ENCODE measurements at regions not wholly inside any gene's neighbourhood (a gene's known extent, or its start where the extent isn't known, plus 50 kb on each side); places are given as distances from the start of the nearest gene placed in this dataset.

DNA sequence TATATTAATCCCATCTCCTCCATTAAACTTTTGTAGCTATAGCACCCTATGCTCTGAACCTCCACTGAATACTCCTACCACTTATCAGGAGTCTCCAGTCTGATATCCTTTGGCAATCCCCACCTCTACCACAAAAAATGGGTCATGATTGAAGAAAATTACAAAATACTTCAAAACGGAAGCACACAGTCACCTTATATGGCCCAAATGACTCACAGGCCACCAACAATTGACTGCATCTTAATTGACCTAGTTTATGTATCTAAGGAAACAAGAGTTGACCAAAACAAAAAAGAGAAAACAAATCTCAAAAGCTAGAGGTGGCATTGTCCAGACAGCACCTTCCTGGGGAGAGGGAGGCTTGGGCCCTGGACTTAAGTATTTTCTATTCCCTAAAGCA is 120.0 kb upstream of the DIAPH2 start:
- no peak for TF ChIP-seq JUN (IDR thresholded peaks at IDR 0.05; ENCODE audit: low read depth, low read length)
- no peak for TF ChIP-seq BRCA1 (IDR thresholded peaks at IDR 0.05; ENCODE audit: low read depth, low read length)
- no peak for TF ChIP-seq RFX5 (IDR thresholded peaks at IDR 0.05; ENCODE audit: borderline replicate concordance, low read depth, low read length)
- no peak for TF ChIP-seq CTCF (IDR thresholded peaks at IDR 0.05; ENCODE audit: control extremely low read depth in 1 of 3, insufficient read depth in 1 of 3, low read depth in 1 of 3, low read length in 3 of 3)
- TF ChIP-seq BCL11A (IDR thresholded peaks at IDR 0.05; ENCODE audit: low read depth in 2 of 2, low read length in 2 of 2): no peak
- TF ChIP-seq MAFK (IDR thresholded peaks at IDR 0.05; ENCODE audit: low read depth, low read length): no peak
- no peak for TF ChIP-seq POLR2A (IDR thresholded peaks at IDR 0.05; ENCODE audit: control extremely low read depth in 1 of 2, low read depth in 2 of 2, low read length in 2 of 2)
- no peak for TF ChIP-seq TAF1 (IDR thresholded peaks at IDR 0.05; ENCODE audit: low read depth, low read length)
- TF ChIP-seq CTBP2 (IDR thresholded peaks at IDR 0.05; ENCODE audit: borderline replicate concordance, insufficient read depth, insufficient read length, low read length): no peak
- no peak for TF ChIP-seq EGR1 (IDR thresholded peaks at IDR 0.05; ENCODE audit: borderline replicate concordance, low read depth, low read length)
- TF ChIP-seq EP300 (IDR thresholded peaks at IDR 0.05; ENCODE audit: borderline replicate concordance in 1 of 2, low read depth in 2 of 2, low read length in 2 of 2): no peak
- TF ChIP-seq EZH2 (IDR thresholded peaks at IDR 0.05; ENCODE audit: low read depth, low read length, severe bottlenecking): no peak
- TF ChIP-seq CEBPB (IDR thresholded peaks at IDR 0.05; ENCODE audit: low read depth, low read length): no peak
- no peak for TF ChIP-seq SIN3A (conservative IDR thresholded peaks at IDR 0.05 in 1 of 2, IDR thresholded peaks at IDR 0.05 in 1 of 2; ENCODE audit: low read depth in 1 of 2, low read length in 2 of 2)
